GM12872 (cell line): ENCODE measurements at regions not wholly inside any gene's neighbourhood (a gene's known extent, or its start where the extent isn't known, plus 50 kb on each side); places are given as distances from the start of the nearest gene placed in this dataset.

ENCODE experiments used
- CTCF ChIP-seq: IDR thresholded peaks from 3 replicates; pipeline ENCODE4 v1.5.1; 2011; ENCODE audit warnings: low read depth, mild to moderate bottlenecking, low read length, moderate library complexity; ENCODE audit not compliant: insufficient read depth

DNA sequence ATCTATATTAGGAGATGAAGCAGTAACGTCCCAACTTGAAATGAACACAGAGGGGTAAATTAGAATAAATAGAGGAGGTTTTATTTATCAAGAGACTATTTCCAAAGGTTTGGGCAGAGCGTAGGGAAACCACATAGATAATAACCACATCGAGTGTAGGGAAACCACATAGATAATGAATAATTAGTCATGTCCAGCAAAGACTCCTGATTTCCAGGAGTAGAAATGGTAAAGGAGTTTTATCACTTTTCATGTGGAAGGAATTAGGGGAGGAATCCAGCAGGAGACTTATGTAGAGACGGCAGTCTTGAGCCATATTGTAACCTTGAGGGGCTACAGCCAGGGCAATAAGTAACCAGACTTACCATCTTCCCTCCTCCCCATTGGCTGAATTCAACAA lies 136.3 kb upstream of the CSNK1A1L start:
- TF ChIP-seq CTCF, result no peak

GRCh38 chr13:37230346-37230745 lies 124.9 kb upstream of the CSNK1A1L start:
- TF ChIP-seq CTCF, result no peak

DNA sequence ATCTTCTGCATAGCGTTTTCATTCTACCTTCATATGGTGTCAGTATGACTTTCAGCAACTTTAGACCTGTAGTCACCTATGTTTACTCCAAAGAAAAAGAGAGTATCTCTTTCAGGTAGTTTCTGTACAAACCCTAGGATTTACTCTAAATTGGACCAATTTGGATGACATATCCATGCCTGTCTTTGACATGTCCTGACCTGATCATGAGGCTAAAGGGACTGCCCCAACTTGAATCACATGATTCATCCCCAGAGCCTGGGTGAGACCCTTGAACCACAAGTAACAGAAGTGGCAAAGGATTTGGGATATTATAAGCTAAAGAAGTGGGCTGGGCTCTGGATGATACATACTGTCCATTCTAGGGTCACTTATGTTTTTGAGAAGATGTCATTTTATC lies 124.5 kb upstream of the CSNK1A1L start:
- TF ChIP-seq CTCF, result no peak

GRCh38 chr13:37226971-37227370 lies 121.5 kb upstream of the CSNK1A1L start:
- no peak for TF ChIP-seq CTCF

DNA sequence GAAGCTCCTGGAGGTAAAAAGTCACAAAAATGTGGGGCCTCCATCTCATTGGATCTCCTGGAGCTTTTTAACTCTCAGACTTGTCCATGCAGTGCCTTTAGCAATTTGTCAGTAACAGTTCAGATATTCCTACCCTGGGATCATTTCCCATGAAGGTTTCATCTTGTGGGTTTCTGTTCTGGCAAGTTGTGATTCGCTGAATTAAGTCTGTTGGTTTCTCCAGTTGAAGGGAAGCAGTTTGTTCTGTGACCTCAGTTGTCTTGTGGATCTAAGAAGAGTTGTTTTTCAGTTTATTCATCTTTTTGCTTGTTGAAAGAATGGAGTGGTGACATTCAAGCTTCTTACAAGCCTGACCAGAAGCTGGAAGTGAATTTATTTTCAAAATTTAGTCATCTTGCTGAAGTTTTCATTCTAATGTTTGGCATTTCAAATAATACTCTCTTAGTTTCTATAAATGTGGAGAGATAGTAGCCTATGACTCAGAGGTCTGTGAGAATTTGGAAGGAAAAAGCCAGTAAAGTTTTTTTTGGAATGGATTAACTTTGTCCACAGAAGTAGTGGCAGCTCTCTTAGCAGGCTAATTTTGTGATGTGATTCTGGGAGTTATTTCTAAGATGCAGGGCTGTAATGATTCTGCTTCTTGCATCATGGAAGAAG lies 120.1 kb upstream of the CSNK1A1L start:
- no peak for TF ChIP-seq CTCF

- TF ChIP-seq CTCF, result no peak
These were observed 110.9 kb upstream of the CSNK1A1L start for GRCh38 chr13:37216331-37216730.

GRCh38 chr13:37212826-37213225 lies 107.4 kb upstream of the CSNK1A1L start:
- TF ChIP-seq CTCF, result no peak
